Mesenchymal stem cell (in vitro differentiated cells and primary cell): ENCODE measurements at regions not wholly inside any gene's neighbourhood (a gene's known extent, or its start where the extent isn't known, plus 50 kb on each side); places are given as distances from the start of the nearest gene placed in this dataset.
"Not testable (repeated sequence)": the region's sequence is repeated elsewhere in the genome, so short reads cannot be mapped to it uniquely, and the experiment has no call there.

Experiments used
- DNase-seq: peaks from one replicate; pipeline ENCODE4 v3.0.0-alpha.2; 2013
- H2AFZ ChIP-seq: one replicate; pipeline ENCODE4 v1.6.1; 2013; ENCODE audit warnings: low read depth, mild to moderate bottlenecking, control low read depth, inconsistent platforms, low read length, moderate library complexity
- H2AK5ac ChIP-seq: 2 replicates; pipeline ENCODE4 v1.6.1; 2013; ENCODE audit warnings: low read length, moderate library complexity, mild to moderate bottlenecking, inconsistent platforms; ENCODE audit not compliant: severe bottlenecking
- H2BK120ac ChIP-seq: one replicate; pipeline ENCODE4 v1.6.1; 2013; ENCODE audit warnings: low read depth, mild to moderate bottlenecking, inconsistent platforms, low read length, moderate library complexity
- H2BK12ac ChIP-seq, 2 experiments: one replicate each; pipeline ENCODE4 v1.6.1; 2013; ENCODE audit warnings: inconsistent platforms in 2 of 2, low read length in 2 of 2, mild to moderate bottlenecking in 2 of 2, moderate library complexity in 2 of 2, control low read depth in 1 of 2
- H2BK15ac ChIP-seq: one replicate; pipeline ENCODE4 v1.6.1; 2013; ENCODE audit warnings: mild to moderate bottlenecking, low read depth, inconsistent platforms; ENCODE audit not compliant: poor library complexity, severe bottlenecking
- H2BK5ac ChIP-seq: 2 replicates; pipeline ENCODE4 v1.6.1; 2013; ENCODE audit warnings: low read depth, mild to moderate bottlenecking, low read length, control low read depth, inconsistent platforms; ENCODE audit not compliant: poor library complexity, severe bottlenecking
- H3K14ac ChIP-seq, 2 experiments: one replicate each; pipeline ENCODE4 v1.6.1; 2013; ENCODE audit warnings: inconsistent platforms in 2 of 2, low read length in 2 of 2, control low read depth in 1 of 2, mild to moderate bottlenecking in 1 of 2, moderate library complexity in 1 of 2
- H3K18ac ChIP-seq, 2 experiments: one replicate each; pipeline ENCODE4 v1.6.1; 2013; ENCODE audit warnings: inconsistent platforms in 2 of 2, low read length in 2 of 2, control low read depth in 1 of 2, low read depth in 1 of 2, mild to moderate bottlenecking in 1 of 2
- H3K23ac ChIP-seq, 2 experiments: one replicate each; pipeline ENCODE4 v1.6.1; 2013; ENCODE audit warnings: inconsistent platforms in 2 of 2, low read length in 2 of 2, mild to moderate bottlenecking in 2 of 2, moderate library complexity in 2 of 2, control low read depth in 1 of 2
- H3K27ac ChIP-seq: 2 replicates; pipeline ENCODE4 v1.5.1; 2013; ENCODE audit warnings: mild to moderate bottlenecking, moderate library complexity, low read length, control low read depth, inconsistent platforms; ENCODE audit not compliant: poor library complexity, severe bottlenecking
- H3K27me3 ChIP-seq, 2 experiments: 2 replicates each; pipeline versions ENCODE4 v1.6.1 to v1.7.0; 2013; ENCODE audit warnings: low read length in 2 of 2, mild to moderate bottlenecking in 2 of 2, moderate library complexity in 2 of 2, control low read depth in 1 of 2, inconsistent platforms in 1 of 2; ENCODE audit not compliant: control insufficient read depth in 1 of 2, insufficient read depth in 1 of 2
- H3K36me3 ChIP-seq, 2 experiments: 2 replicates each; pipeline versions ENCODE4 v1.6.1 to v1.7.0; 2013; ENCODE audit warnings: low read length in 2 of 2, control low read depth in 1 of 2, inconsistent platforms in 1 of 2, low read depth in 1 of 2, mild to moderate bottlenecking in 1 of 2; ENCODE audit not compliant: insufficient read depth in 2 of 2, control insufficient read depth in 1 of 2
- H3K4ac ChIP-seq, 2 experiments: one replicate each; pipeline ENCODE4 v1.6.1; 2013; ENCODE audit warnings: inconsistent platforms in 2 of 2, low read length in 2 of 2, mild to moderate bottlenecking in 2 of 2, moderate library complexity in 2 of 2, control low read depth in 1 of 2, low read depth in 1 of 2
- H3K4me1 ChIP-seq: 2 replicates; pipeline ENCODE4 v1.6.1; 2013; ENCODE audit warnings: low read depth, low read length, control low read depth; ENCODE audit not compliant: control insufficient read depth, insufficient read depth
- H3K4me2 ChIP-seq: 2 replicates; pipeline ENCODE4 v1.6.1; 2013; ENCODE audit warnings: low read length, mild to moderate bottlenecking, inconsistent platforms; ENCODE audit not compliant: poor library complexity, severe bottlenecking
- H3K4me3 ChIP-seq, 2 experiments: 2 replicates each; pipeline versions ENCODE4 v1.5.1 to v1.7.0; 2013; ENCODE audit warnings: low read length in 2 of 2, mild to moderate bottlenecking in 2 of 2, control low read depth in 1 of 2, low read depth in 1 of 2; ENCODE audit not compliant: insufficient read depth in 1 of 2
- H3K79me1 ChIP-seq: replicated peaks from 2 replicates; pipeline ENCODE4 v1.6.1; 2013; ENCODE audit warnings: mild to moderate bottlenecking, control low read depth, low read length, inconsistent platforms; ENCODE audit not compliant: poor library complexity, severe bottlenecking
- H3K9ac ChIP-seq: 2 replicates; pipeline ENCODE4 v1.7.0; 2013; ENCODE audit warnings: mild to moderate bottlenecking, low read length, moderate library complexity
- H3K9me3 ChIP-seq: 2 replicates; pipeline ENCODE4 v1.7.0; 2013; ENCODE audit warnings: mild to moderate bottlenecking, low read length; ENCODE audit not compliant: control insufficient read depth
- H4K8ac ChIP-seq: one replicate; pipeline ENCODE4 v1.6.1; 2013; ENCODE audit warnings: inconsistent platforms, mild to moderate bottlenecking, low read length, moderate library complexity
- H4K91ac ChIP-seq: one replicate; pipeline ENCODE4 v1.6.1; 2013; ENCODE audit warnings: mild to moderate bottlenecking, low read length, inconsistent platforms
- WGBS: methylation state at CpG from one replicate; pipeline ENCODE4 v1.1.7; 2013; ENCODE audit warnings: mixed read lengths; 5-methylcytosine and 5-hydroxymethylcytosine counted together

- H2BK120ac ChIP-seq: no peak overlapping the region
- H2BK15ac ChIP-seq: no peak overlapping the region
- WGBS: 82% methylated on average over 4 of the region's 4 CpGs
- no peak overlapping the region for H3K9ac ChIP-seq
- no peak overlapping the region for H3K23ac ChIP-seq
- no peaks in the 10 kb centered on the region for H3K79me1 ChIP-seq
- no peak overlapping the region for H3K18ac ChIP-seq
- H3K36me3 ChIP-seq: no peaks in the 10 kb centered on the region
- no peak overlapping the region for H3K4me3 ChIP-seq
- no peak overlapping the region for H2AK5ac ChIP-seq
- no peak overlapping the region for H4K91ac ChIP-seq
- no peak overlapping the region for H2AFZ ChIP-seq
- no peak for DNase-seq
- no peak overlapping the region for H4K8ac ChIP-seq
- no peak overlapping the region for H3K4me2 ChIP-seq
- no peaks in the 10 kb centered on the region for H3K27me3 ChIP-seq
- no peak overlapping the region for H2BK5ac ChIP-seq
- H3K14ac ChIP-seq: no peak overlapping the region
- H3K9me3 ChIP-seq: no peaks in the 10 kb centered on the region
- no peak overlapping the region for H3K27ac ChIP-seq
- H3K4ac ChIP-seq: no peak overlapping the region
- H3K4me1 ChIP-seq: no peaks in the 10 kb centered on the region
- H2BK12ac ChIP-seq: no peak overlapping the region
These were observed 357.9 kb downstream of the HS3ST1 start for GRCh38 chr4:11070813-11071212.

DNA sequence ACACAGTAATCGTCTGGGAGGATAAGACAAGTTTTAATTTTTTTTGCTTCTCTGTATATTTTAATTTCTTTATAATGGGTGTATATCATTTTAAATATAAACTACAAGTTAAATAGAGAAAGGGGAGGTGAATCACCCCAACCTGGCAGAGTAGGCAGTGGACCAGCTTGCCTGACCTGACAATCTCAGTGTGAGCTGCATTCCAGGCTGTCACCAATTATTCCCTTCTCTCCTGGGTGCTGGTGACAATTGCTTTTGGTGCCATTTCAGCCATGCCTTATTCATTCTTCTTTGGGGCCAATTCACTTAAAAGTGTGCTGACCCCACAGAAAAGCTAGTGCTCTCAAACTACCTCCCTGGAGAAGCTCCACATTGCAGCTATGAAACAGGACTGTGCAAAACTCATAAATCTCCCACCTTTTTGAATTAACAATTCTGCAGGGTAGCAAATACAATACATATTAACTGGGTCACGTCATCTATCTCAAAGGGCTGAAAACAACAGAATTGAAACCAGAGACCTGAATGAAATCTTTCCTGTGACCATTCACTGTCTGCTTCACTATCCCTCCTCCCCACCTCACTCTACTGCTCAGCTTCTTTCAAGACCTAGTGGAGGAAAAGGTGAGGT is 359.0 kb downstream of the HS3ST1 start:
- WGBS: 89% methylated on average over 1 of the region's 2 CpGs
- Histone ChIP-seq H3K9me3 (no peaks in the 10 kb centered on the region), H3K4me2 (no peak overlapping the region), H4K8ac (no peak overlapping the region), H3K14ac (no peak overlapping the region), H3K27me3 (no peaks in the 10 kb centered on the region), H3K4me3 (no peak overlapping the region), H2BK15ac (no peak overlapping the region), H2BK120ac (no peak overlapping the region), H4K91ac (no peak overlapping the region), H3K36me3 (no peaks in the 10 kb centered on the region), H3K4ac (no peak overlapping the region), H3K23ac (no peak overlapping the region), H2BK5ac (no peak overlapping the region), H3K27ac (no peak overlapping the region), H2AK5ac (no peak overlapping the region), H2AFZ (no peak overlapping the region), H3K18ac (no peak overlapping the region), H3K4me1 (no peaks in the 10 kb centered on the region), H3K79me1 (no peaks in the 10 kb centered on the region), H2BK12ac (no peak overlapping the region), H3K9ac (no peak overlapping the region)
- no peak for DNase-seq

DNA sequence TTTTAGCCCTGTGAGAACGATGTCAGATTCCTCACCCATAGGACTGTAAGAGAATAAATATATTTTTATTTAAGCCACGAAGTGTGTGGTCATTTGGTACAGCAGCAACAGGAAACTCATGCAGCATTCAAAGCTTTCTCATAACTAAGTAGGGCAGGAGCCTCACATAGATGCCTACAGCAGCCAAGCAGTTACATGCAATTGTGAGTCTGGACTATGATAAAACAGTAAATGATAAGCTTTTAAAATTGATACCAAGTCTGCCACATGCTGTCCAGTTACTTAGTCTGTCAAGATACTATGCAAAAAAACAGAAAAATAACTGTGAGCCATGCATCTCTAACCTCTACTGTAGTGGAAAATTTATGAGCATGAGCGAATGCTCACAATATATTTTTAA is 359.6 kb downstream of the HS3ST1 start:
- no peak overlapping the region for H2BK120ac ChIP-seq
- no peak overlapping the region for H3K4me3 ChIP-seq
- no peak overlapping the region for H2BK12ac ChIP-seq
- H3K23ac ChIP-seq: no peak overlapping the region
- no peak overlapping the region for H3K9ac ChIP-seq
- no peak overlapping the region for H3K4ac ChIP-seq
- H2AFZ ChIP-seq: no peak overlapping the region
- no peaks in the 10 kb centered on the region for H3K9me3 ChIP-seq
- H3K4me2 ChIP-seq: no peak overlapping the region
- H3K4me1 ChIP-seq: no peaks in the 10 kb centered on the region
- no peak overlapping the region for H4K8ac ChIP-seq
- no peaks in the 10 kb centered on the region for H3K79me1 ChIP-seq
- H4K91ac ChIP-seq: no peak overlapping the region
- no peak overlapping the region for H2BK15ac ChIP-seq
- H2BK5ac ChIP-seq: no peak overlapping the region
- no peak overlapping the region for H3K18ac ChIP-seq
- DNase-seq: no peak
- no peak overlapping the region for H2AK5ac ChIP-seq
- H3K36me3 ChIP-seq: no peaks in the 10 kb centered on the region
- H3K14ac ChIP-seq: no peak overlapping the region
- WGBS: 61% methylated on average over 2 of the region's 3 CpGs
- no peak overlapping the region for H3K27ac ChIP-seq
- no peaks in the 10 kb centered on the region for H3K27me3 ChIP-seq

DNA sequence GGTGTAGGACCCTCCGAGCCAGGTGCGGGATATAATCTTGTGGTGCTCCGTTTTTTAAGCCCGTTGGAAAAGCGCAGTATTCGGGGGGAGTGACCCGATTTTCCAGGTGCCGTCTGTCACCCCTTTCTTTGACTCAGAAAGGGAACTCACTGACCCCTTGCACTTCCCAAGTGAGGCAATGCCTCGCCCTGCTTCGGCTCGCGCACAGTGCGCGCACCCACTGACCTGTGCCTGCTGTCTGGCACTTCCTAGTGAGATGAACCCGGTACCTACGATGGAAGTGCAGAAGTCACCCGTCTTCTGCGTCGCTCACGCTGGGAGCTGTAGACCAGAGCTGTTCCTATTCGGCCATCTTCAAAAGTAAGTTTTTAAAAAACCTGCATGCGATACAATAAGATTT is 362.1 kb downstream of the HS3ST1 start:
- H3K4me1 ChIP-seq, H3K4me2 ChIP-seq, H2BK15ac ChIP-seq, H3K79me1 ChIP-seq, H2BK12ac ChIP-seq, H2AK5ac ChIP-seq, DNase-seq, H4K91ac ChIP-seq, H2BK120ac ChIP-seq, H3K4ac ChIP-seq, H3K27ac ChIP-seq, H3K4me3 ChIP-seq, H3K9ac ChIP-seq, H3K27me3 ChIP-seq, H3K18ac ChIP-seq, H3K36me3 ChIP-seq, H2AFZ ChIP-seq, H3K9me3 ChIP-seq, H2BK5ac ChIP-seq, H4K8ac ChIP-seq, H3K23ac ChIP-seq, H3K14ac ChIP-seq: not testable (repeated sequence)
- 90% methylated on average over 22 of the region's 22 CpGs for WGBS
